Nucleus accumbens (tissue), 56 donors: ENCODE measurements at regions not wholly inside any gene's neighbourhood (a gene's known extent, or its start where the extent isn't known, plus 50 kb on each side); places are given as distances from the start of the nearest gene placed in this dataset.
"Not testable (repeated sequence)": the region's sequence is repeated elsewhere in the genome, so short reads cannot be mapped to it uniquely, and the experiment has no call there.

Experiments used
- DNase-seq, 56 donors: peaks; one replicate each; lab custom pipeline; 2025; lab: John Stamatoyannopoulos, UW

GRCh38 chr5:23963449-23963848 lies 456.0 kb downstream of the PRDM9 start:
- no peak for DNase-seq

GRCh38 chr5:23977365-23977764 lies 470.0 kb downstream of the PRDM9 start:
- no peak for DNase-seq

- no peak for DNase-seq
Observed at GRCh38 chr5:23977997-23978396, 470.6 kb downstream of the PRDM9 start.

- no peak for DNase-seq
Observed at GRCh38 chr5:23991406-23991805, 484.0 kb downstream of the PRDM9 start.

GRCh38 chr5:23994581-23995370 lies 487.4 kb downstream of the PRDM9 start:
- no peak for DNase-seq

GRCh38 chr5:23996525-23996924 lies 489.1 kb downstream of the PRDM9 start:
- DNase-seq = no peak

- no peak for DNase-seq
Observed at GRCh38 chr5:24005384-24005783, 498.0 kb downstream of the PRDM9 start.

- not testable (repeated sequence) for DNase-seq
Observed at GRCh38 chr5:24017710-24018109, 510.3 kb downstream of the PRDM9 start.

GRCh38 chr5:24026288-24026687 lies 518.9 kb downstream of the PRDM9 start:
- DNase-seq = no peak

- no peak for DNase-seq
Observed at GRCh38 chr5:24042688-24043087, 535.3 kb downstream of the PRDM9 start.

- DNase-seq = no peak
Observed at GRCh38 chr5:24045046-24045445, 537.6 kb downstream of the PRDM9 start.

- no peak for DNase-seq
Observed at GRCh38 chr5:24053737-24054136, 546.3 kb downstream of the PRDM9 start.

- no peak for DNase-seq
Observed at GRCh38 chr5:24059006-24059405, 551.6 kb downstream of the PRDM9 start.

GRCh38 chr5:24059716-24060115 lies 552.3 kb downstream of the PRDM9 start:
- no peak for DNase-seq

GRCh38 chr5:24065779-24066178 lies 558.4 kb downstream of the PRDM9 start:
- no peak for DNase-seq

- no peak for DNase-seq
Observed at GRCh38 chr5:24067208-24067607, 559.8 kb downstream of the PRDM9 start.

- no peak for DNase-seq
Observed at GRCh38 chr5:24068524-24068923, 561.1 kb downstream of the PRDM9 start.

- no peak for DNase-seq
Observed at GRCh38 chr5:24073107-24073506, 565.7 kb downstream of the PRDM9 start.

GRCh38 chr5:24080046-24080445 lies 564.7 kb downstream of the CDH10 start:
- no peak for DNase-seq

- no peak for DNase-seq
Observed at GRCh38 chr5:24094081-24094679, 550.6 kb downstream of the CDH10 start.

GRCh38 chr5:24102010-24102409 lies 542.8 kb downstream of the CDH10 start:
- DNase-seq = no peak

GRCh38 chr5:24103451-24104023 lies 541.2 kb downstream of the CDH10 start:
- no peak for DNase-seq
